NCI-H187 treated with DMSO at 0.1 percent for 48 hours (cell line): ENCODE measurements at regions not wholly inside any gene's neighbourhood (a gene's known extent, or its start where the extent isn't known, plus 50 kb on each side); places are given as distances from the start of the nearest gene placed in this dataset.
"Not testable (repeated sequence)": the region's sequence is repeated elsewhere in the genome, so short reads cannot be mapped to it uniquely, and the experiment has no call there.

Experiments
- DNase-seq: peaks from one replicate; lab custom pipeline; 2025; lab: John Stamatoyannopoulos, UW

- DNase-seq, result no peak
These were observed 51.6 kb upstream of the CNTLN start for GRCh38 chr9:17083258-17083657.

- DNase-seq, result no peak
These were observed 52.3 kb upstream of the CNTLN start for GRCh38 chr9:17082343-17083064.

- DNase-seq, result no peak
These were observed 53.0 kb upstream of the CNTLN start for GRCh38 chr9:17081814-17082213.

- DNase-seq, result no peak
These were observed 53.5 kb upstream of the CNTLN start for GRCh38 chr9:17081351-17081750.

- DNase-seq, result peak; percentile 43
These were observed 58.9 kb upstream of the CNTLN start for GRCh38 chr9:17075758-17076485.

- no peak for DNase-seq
These were observed 59.6 kb upstream of the CNTLN start for GRCh38 chr9:17075146-17075757.

- not testable (repeated sequence) for DNase-seq
These were observed 62.3 kb upstream of the CNTLN start for GRCh38 chr9:17072563-17072962.

GRCh38 chr9:17068671-17069070 lies 66.2 kb upstream of the CNTLN start:
- no peak for DNase-seq

- no peak for DNase-seq
These were observed 69.8 kb upstream of the CNTLN start for GRCh38 chr9:17065062-17065461.

GRCh38 chr9:17064558-17064957 lies 70.3 kb upstream of the CNTLN start:
- DNase-seq, result no peak

- no peak for DNase-seq
These were observed 71.2 kb upstream of the CNTLN start for GRCh38 chr9:17063535-17064135.

- no peak for DNase-seq
These were observed 72.3 kb upstream of the CNTLN start for GRCh38 chr9:17062497-17062896.

- no peak for DNase-seq
These were observed 74.4 kb upstream of the CNTLN start for GRCh38 chr9:17060450-17060849.

GRCh38 chr9:17059465-17059864 lies 75.4 kb upstream of the CNTLN start:
- no peak for DNase-seq

- DNase-seq, result no peak
These were observed 77.1 kb upstream of the CNTLN start for GRCh38 chr9:17057729-17058128.

GRCh38 chr9:17052626-17053025 lies 82.2 kb upstream of the CNTLN start:
- DNase-seq, result no peak

GRCh38 chr9:17045381-17045940 lies 89.4 kb upstream of the CNTLN start:
- no peak for DNase-seq

GRCh38 chr9:17031546-17031945 lies 103.3 kb upstream of the CNTLN start:
- DNase-seq, result no peak

GRCh38 chr9:17025281-17025680 lies 109.6 kb upstream of the CNTLN start:
- DNase-seq, result no peak

- no peak for DNase-seq
These were observed 110.7 kb upstream of the CNTLN start for GRCh38 chr9:17024129-17024528.

GRCh38 chr9:17021387-17021970 lies 113.4 kb upstream of the CNTLN start:
- DNase-seq, result no peak

- no peak for DNase-seq
These were observed 115.4 kb upstream of the CNTLN start for GRCh38 chr9:17019398-17019797.
